HPDE6-E6E7 (cell line): ENCODE measurements at regions not wholly inside any gene's neighbourhood (a gene's known extent, or its start where the extent isn't known, plus 50 kb on each side); places are given as distances from the start of the nearest gene placed in this dataset.
"Not testable (repeated sequence)": the region's sequence is repeated elsewhere in the genome, so short reads cannot be mapped to it uniquely, and the experiment has no call there.

ENCODE experiments used
- DNase-seq: peaks from one replicate; pipeline ENCODE4 v3.0.0; 2011; ENCODE audit warnings: missing footprints; ENCODE audit errors: extremely low spot score

- no peak for DNase-seq
Observed at GRCh38 chr4:22573198-22573597, 57.3 kb upstream of the ADGRA3 start.

- no peak for DNase-seq
Observed at GRCh38 chr4:22573641-22574040, 57.8 kb upstream of the ADGRA3 start.

- DNase-seq, result no peak
Observed at GRCh38 chr4:22574424-22574823, 58.6 kb upstream of the ADGRA3 start.

- DNase-seq, result no peak
Observed at GRCh38 chr4:22574880-22575279, 59.0 kb upstream of the ADGRA3 start.

GRCh38 chr4:22587253-22587652 is 71.4 kb upstream of the ADGRA3 start:
- DNase-seq, result no peak

GRCh38 chr4:22593933-22594332 is 78.1 kb upstream of the ADGRA3 start:
- no peak for DNase-seq

GRCh38 chr4:22595684-22596083 is 79.8 kb upstream of the ADGRA3 start:
- no peak for DNase-seq

- DNase-seq, result no peak
Observed at GRCh38 chr4:22596409-22596808, 80.5 kb upstream of the ADGRA3 start.

GRCh38 chr4:22597471-22597870 is 81.6 kb upstream of the ADGRA3 start:
- no peak for DNase-seq

- DNase-seq, result not testable (repeated sequence)
Observed at GRCh38 chr4:22598113-22599047, 82.5 kb upstream of the ADGRA3 start.

- not testable (repeated sequence) for DNase-seq
Observed at GRCh38 chr4:22599228-22599928, 83.5 kb upstream of the ADGRA3 start.

GRCh38 chr4:22599929-22600432 is 84.1 kb upstream of the ADGRA3 start:
- not testable (repeated sequence) for DNase-seq

- DNase-seq, result not testable (repeated sequence)
Observed at GRCh38 chr4:22601638-22602037, 85.8 kb upstream of the ADGRA3 start.

GRCh38 chr4:22607382-22607781 is 85.4 kb upstream of the GBA3 start:
- peak; percentile 66 for DNase-seq

GRCh38 chr4:22609951-22610525 is 82.7 kb upstream of the GBA3 start:
- not testable (repeated sequence) for DNase-seq

- DNase-seq, result no peak
Observed at GRCh38 chr4:22614114-22614513, 78.6 kb upstream of the GBA3 start.

GRCh38 chr4:22616516-22616915 is 76.2 kb upstream of the GBA3 start:
- DNase-seq, result no peak

GRCh38 chr4:22620144-22620543 is 72.6 kb upstream of the GBA3 start:
- not testable (repeated sequence) for DNase-seq

- DNase-seq, result not testable (repeated sequence)
Observed at GRCh38 chr4:22621970-22622369, 70.8 kb upstream of the GBA3 start.

- not testable (repeated sequence) for DNase-seq
Observed at GRCh38 chr4:22624002-22624401, 68.7 kb upstream of the GBA3 start.

GRCh38 chr4:22625311-22625710 is 67.4 kb upstream of the GBA3 start:
- no peak for DNase-seq

GRCh38 chr4:22627851-22628250 is 64.9 kb upstream of the GBA3 start:
- DNase-seq, result not testable (repeated sequence)
